HG03575 (cell line): ENCODE measurements at regions not wholly inside any gene's neighbourhood (a gene's known extent, or its start where the extent isn't known, plus 50 kb on each side); places are given as distances from the start of the nearest gene placed in this dataset.

Experiments used
- ATAC-seq: cut with Tn5 transposase; IDR thresholded peaks from one replicate; pipeline ENCODE4 v1.9.1; 2021; ENCODE audit not compliant: unreplicated experiment, insufficient number of reproducible peaks, low FRiP score; ENCODE audit errors: extremely low read depth

DNA sequence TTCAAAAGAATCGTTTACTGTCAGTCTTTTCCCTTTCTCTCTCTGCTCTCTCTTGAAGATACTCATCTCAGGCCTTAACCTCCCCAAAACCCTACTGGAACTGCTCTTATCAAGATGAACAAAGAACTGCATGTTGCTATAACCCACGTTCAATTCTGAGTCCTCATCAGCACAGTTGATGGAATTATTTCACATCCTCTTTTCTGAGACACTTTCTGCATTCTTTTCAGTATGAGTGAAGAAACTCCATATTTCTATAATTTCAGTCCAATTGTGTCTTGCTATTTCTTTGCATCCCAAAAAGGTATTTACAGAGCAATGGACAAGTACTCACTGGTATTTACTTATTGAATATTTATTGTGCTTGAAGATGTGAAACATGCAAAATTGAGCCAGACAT lies 160.1 kb upstream of the CPNE8 start:
- ATAC-seq: no peak

DNA sequence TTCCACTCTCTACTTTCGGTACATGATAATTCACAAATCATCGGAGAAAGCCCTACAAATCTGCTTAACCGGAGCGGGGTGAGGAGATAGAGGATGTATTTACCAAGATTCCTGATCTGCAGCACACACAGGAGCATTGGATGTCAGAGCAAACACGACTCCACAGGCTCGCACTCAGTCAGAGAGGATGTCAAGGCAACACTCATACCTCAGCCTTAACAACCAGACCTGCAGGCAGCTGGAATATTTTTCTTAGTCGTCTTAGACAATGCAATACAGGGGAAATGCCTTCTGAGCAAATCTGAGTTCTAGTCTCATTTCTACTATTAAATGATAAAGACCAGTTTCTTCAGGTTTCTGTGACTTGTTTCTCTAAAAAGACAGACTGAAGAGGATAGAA lies 159.3 kb upstream of the CPNE8 start:
- no peak for ATAC-seq

DNA sequence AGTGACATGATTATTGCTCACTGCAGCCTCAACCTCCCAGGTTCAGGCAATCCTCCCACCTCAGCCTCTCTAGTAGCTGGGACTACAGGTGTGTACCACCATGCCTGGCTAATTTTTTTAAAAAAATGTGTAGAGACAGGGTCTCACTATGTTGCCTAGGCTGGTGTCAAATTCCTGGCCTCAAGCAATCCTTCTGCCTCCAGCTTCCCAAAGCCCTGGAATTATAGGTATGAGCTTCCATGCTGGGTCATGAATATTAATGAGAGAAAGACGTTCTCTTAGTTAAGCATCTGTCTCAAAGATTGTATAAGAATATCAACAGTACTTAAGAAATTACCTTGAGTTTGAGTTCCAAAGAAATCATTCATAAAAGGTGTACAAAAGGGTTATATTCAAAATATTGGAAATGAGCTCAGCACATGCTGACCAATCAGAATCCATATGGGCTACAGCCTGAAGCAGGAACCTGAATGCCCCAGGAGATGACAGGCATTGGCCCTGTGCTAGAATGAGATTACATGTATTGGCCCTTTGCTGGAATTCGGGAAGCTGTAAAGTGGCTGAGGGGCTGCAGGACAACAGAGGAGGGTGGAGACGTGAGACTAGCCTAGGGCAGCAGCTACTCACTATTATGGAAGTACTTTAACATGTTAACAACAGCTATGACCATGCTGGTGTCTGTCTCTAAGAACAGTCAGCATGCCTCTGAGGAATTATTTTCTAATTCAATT lies 157.0 kb upstream of the CPNE8 start:
- no peak for ATAC-seq

DNA sequence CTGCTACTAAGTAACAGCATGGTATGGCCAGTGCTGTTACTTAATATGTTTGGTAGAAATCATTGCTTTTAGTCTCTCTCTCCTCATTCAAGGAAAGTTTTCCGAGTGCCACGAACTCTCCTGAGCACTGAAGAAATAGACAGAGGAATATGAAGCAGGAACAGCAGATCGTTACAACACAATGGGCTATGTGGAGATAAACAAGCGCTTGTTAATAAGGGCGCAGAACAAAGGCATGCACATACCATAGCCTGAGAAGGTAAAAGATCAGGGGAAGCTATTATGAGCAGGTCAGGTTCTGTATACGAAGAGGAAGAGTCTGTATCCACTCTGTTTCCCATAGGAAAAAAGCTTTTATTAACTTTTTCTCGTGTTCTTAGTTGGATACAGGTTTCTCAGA lies 156.2 kb upstream of the CPNE8 start:
- no peak for ATAC-seq

DNA sequence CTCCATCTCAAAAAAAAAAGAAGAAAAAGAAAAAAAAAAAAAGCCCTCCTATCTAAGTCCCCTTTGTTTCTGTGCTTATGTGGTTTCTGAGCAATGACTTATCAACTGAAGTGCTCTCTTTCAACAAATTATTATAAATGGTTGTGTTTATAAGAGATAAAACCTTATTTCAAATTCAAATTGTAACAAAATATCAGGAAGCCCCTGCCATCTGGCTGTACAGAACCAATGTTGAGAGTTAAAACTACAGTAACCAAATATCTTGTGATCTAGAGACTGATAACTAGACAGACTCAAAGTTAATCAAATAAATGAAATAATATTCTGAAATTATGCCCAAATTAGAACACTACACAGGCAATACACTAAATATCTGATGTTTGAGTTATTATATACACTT lies 143.0 kb upstream of the CPNE8 start:
- ATAC-seq: no peak

DNA sequence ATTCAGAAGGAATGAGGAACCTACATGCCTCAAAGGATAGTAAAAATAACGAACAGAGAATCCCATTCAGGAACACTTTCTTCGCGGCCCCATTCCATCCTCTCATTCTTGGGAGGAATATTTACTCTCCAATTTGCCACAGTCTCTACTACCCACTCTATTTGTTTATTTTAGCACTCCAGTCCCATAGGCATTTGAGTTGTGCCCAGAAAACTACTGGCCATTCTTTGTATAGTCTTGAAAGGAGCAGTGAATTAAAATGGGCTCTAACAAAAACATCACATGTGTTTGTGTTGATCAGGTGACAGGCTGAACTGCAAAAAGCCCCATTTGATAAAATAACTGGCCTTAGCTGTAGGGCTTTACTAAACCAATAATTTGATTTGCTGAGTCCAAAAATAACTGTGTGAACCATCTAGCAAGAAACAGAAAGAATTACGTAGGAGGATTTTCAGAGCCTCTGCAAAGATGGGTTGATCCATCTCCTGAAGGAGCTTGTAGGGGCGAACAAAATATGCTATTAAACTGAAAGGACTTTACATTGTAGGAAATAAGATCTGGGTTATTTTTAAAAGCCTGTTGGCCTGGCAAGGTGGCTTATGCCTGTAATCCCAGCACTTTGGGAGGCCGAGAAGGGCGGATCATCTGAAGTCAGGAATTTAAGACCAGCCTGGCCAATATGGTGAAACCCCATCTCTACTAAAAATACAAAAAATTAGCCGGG lies 142.3 kb upstream of the CPNE8 start:
- no peak for ATAC-seq

DNA sequence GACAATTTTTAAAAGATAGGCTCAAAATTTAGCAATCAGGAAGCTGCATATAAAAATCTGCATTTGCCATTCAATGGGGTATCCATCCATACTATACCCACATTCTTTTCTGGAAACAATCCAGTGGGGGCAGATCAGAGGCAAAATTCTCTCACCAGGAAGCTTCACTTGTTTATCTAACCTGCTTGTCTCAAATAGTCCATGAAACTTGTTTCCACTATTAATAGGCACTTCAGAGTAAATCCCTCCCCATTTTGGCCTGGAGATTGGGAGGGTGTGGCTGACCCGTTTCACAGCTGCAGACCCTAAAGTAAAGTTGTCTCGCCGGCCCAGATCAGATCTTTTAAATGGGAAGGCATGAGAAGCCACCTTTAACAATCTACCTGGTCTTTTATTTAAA lies 139.4 kb upstream of the CPNE8 start:
- ATAC-seq: no peak

DNA sequence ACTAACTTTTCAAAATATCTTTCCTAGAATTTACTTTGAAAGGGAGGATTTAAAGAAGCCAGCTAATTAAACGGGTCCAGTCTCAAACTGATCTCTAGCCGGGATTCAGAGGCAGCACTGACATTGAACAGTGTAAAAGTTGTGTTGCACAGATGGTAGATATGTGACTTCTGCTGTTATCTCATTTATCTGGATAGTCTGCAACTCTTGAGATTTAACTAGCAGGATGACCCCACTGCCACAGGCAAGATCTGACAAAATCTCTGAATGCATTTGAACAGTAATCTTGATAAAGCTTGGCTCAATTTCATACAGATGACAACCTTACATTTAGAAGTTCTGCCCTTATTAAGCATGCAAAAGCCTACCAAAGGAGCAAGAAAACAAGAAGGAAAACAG lies 138.0 kb upstream of the CPNE8 start:
- no peak for ATAC-seq

DNA sequence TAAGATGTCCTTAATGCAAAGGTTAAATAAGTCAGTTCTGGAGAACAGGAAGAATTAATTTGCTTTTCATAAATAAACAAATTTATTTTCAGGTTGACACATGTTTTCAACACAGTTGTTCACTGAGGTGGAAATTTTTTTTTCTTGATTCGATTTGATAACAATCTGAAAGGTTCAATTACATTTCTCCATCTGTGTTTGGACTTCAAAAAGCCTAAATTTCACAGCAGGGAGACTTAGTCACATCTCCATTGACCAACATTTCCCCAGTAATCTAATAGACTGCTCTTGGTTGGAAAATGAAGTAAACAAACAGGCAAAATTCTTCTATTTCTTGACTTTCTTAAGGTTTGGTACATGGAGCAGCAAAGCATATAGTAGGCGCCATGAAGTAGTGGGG lies 134.9 kb upstream of the CPNE8 start:
- no peak for ATAC-seq

DNA sequence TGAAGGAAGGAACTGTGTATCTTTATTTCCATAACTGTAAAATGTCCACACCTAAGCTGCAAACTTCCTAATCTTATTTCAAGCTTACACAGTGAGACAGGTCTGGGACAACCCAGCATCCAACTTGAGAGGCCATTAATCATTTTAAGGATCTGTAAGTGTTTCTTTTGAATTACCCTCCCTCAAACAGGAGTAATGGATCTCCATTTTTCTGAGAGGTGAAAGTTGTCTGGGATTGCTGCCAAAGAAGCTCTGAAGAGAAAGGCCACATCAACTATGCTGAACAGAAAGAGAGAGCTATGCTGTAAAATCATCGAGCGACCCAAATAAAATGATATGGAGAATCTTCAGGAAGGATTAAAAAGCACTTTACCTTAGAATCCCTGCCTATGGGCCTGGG lies 131.7 kb upstream of the CPNE8 start:
- no peak for ATAC-seq

DNA sequence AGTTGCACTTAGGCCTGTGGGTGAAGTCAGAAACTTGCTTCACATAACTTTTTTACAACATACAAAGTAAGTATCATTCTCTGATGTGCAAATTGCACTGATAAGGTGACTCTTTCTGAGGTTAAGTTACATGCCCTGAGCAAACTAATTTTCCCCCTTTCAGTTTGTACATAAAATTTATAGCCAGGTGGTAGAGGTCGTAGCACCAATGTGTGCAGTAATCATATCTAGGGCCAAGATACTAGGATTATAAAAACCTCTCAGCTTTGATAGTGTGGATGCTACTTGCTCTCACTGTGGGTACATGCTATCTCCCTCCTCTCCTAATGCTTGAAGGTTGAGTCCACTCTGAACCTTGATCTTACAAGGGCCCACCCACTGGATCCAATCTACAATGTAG lies 130.7 kb upstream of the CPNE8 start:
- ATAC-seq: no peak

DNA sequence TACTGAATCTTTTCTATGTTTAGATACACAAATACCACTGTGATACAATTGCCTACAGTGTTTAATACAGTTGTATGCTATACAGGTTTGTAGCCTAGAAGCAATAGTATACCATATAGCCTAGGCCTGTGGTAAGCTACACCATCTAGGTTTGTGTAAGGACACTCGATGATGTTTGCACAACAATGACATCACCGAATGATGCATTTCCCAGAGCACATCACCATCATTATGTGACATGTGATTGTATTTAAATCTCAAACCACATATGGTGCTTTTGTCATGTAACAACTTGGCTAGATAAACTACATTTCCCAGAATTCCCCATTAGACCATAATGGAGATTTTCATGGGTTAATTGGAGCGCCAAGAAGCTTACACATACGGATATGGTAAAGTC lies 128.4 kb upstream of the CPNE8 start:
- no peak for ATAC-seq

DNA sequence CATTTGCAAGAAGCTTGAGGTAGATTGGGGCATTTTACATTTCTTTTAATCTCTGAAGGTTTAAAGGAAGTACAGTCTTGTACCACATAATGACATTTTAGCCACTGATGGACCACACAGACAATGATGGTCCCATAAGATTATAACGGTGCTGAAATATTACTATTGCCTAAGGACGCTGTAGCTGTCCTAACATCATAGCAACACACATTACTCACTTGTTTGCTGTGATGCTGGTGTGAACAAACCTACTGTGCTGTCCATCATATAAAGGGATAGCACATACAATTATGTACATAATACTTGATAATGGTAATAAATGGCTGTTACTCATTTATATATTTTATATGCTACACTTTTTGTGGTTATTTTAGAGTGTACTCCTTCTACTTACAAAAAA lies 127.1 kb upstream of the CPNE8 start:
- ATAC-seq: no peak

DNA sequence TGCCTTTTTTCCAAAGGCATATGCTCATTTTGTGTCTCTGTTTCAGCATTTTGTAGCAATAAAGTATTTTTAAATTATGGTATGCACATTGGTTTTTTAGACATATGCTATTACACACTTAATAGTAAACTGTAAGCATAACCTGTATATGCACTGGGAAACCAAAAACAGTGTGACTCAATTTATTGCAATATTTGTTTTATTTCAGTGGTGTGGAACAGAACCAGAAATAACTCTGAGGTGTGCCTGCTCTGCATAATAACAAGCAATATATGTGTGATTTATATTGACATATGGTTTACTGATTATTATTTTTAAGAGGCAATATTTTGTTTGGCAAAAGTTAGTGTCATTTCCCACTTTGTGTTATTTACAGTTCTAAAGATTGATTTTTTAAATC lies 126.6 kb upstream of the CPNE8 start:
- no peak for ATAC-seq

DNA sequence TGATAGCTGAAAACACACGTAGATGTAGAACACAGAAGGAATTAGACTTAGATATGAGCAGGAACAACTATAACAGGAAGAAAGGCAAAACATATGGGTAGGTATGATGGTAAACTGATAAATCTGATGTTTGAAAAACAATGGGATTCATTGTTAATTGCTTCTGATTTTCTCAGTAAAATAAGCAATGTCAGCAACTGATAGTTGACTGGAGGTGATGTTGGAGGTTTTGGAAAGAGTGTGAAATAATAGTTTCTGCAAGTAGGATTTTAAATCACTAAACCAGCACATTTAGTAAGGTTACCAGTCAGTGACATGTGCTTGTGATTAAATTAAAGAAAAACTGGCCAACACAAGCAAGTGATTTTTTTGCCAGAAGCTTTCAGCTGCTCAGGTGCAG lies 123.0 kb upstream of the CPNE8 start:
- no peak for ATAC-seq

DNA sequence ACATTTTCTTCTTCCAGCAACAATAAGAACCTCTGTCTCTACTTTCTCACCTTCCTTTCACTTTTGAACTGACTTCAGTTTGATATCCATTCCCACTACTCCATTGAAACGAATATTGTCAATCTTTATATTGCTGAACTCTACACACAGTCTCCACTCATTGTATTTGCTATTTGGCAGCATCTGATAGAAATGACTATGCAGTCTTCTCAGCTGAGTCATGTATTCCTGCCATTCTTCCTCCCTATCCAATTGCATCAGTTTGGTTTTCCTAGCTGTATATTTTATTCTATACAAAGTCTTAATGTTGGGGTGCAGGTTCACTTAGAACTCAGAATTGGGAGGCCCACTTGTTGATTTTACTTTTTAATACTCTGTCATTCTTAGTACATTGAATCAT lies 107.5 kb upstream of the CPNE8 start:
- no peak for ATAC-seq

DNA sequence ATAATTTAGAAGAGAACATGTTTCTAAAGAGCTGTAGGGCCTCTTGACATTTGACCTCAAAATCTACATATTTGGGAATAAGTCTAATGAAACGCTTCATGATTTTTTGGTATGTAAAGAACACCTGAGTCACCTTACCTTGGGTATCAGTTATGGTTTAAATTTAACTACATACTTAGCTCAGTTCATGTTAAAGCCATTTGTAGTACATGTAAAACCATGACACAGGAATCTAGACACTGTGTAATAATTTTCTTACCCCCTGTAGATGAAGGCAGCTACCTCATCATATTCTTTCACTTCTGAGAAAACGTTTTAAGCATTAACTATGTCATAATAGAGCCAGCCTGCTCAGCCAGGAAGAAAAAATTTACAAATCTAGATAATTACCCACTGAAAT lies 105.8 kb upstream of the CPNE8 start:
- ATAC-seq: no peak

DNA sequence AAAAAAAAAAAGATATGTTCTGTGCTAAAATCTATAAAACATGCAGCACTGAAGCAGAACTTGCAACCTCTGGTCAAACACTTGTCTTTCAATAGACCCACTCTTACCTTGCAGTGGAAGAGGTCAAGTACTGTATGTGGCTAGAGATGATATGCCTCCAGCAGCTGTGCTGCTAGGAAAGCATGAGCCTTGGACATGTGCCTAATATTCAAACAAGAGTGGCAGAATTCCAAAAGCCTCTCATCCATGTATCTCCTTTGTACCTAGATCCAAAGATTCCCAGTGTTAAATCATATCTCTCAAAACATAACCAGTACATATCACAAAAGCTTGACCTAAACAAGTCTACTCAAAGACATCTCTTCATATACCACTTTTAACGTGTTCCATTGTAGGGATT lies 105.0 kb upstream of the CPNE8 start:
- no peak for ATAC-seq

DNA sequence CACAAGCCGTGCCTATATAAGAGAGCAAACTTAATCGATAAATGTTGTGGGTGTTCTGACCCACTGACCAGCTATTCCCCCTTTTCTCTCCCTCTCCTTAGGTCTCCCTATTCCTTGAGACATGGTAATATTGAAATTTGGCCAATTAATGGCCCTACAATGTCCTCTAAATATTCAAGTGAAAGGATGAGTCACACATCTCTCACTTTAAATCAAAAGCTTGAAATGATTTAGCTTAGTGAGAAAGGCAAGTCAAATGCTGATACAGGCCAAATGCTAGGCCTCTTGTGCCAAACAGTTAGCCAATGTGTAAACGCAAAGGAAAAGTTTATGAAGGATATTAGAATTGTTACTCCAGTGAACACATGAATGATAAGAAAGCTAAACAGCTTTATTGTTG lies 102.2 kb upstream of the CPNE8 start:
- ATAC-seq: no peak

DNA sequence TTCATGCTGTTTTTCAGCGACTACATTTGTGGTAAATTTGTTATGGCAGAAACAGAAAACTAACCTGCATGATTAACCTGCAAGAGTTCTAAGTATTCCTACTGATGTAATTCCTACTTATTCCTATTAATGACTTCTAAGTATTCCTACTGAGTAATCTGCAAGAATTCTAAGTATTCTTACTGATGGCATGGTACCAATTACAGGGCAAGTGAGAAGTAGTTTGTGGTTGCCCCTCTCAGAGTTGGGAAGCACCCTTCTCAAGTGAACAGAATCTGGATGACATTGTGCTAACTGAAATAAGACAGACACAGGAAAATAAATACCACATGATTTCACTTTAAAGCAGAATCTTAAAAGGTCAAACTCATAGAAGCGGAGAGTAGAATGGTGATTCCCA lies 100.9 kb upstream of the CPNE8 start:
- no peak for ATAC-seq

DNA sequence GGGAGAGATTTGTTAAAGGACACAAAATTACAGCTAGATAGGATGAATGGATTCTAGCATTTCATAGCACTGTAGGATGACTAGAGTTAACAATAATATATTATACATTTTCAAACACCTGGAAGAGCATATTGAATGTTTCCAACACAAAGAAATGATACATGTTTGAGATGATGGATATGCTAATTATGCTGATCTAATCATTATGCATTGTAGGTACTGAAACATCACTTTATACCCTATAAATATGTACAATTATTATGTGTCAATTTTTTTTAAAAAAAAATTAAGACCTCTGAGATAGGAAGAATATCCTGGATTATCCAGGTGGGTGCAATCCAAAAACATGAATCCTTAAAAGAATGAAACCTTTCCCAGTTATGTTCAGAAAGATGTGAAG lies 100.3 kb upstream of the CPNE8 start:
- no peak for ATAC-seq
